HL-60 (cell line): ENCODE measurements at regions not wholly inside any gene's neighbourhood (a gene's known extent, or its start where the extent isn't known, plus 50 kb on each side); places are given as distances from the start of the nearest gene placed in this dataset.

Experiments used
- DNase-seq, 2 experiments: peaks; one replicate each; pipeline ENCODE4 v3.0.0-alpha.2; 2010 to 2020; ENCODE audit warnings: low read depth in 1 of 2, low spot score in 1 of 2
- H3K27ac ChIP-seq: fragments of 250-450 bp; sonication (Bioruptor Pico); replicated peaks from 2 replicates; pipeline ENCODE4 v1.5.1; 2020; ENCODE audit warnings: mild to moderate bottlenecking, moderate library complexity
- H3K27me3 ChIP-seq: fragments of 250-450 bp; sonication (Bioruptor Pico); 2 replicates; pipeline ENCODE4 v1.5.1; 2021; ENCODE audit warnings: mild to moderate bottlenecking, moderate library complexity; ENCODE audit not compliant: insufficient read depth, poor library complexity, severe bottlenecking
- H3K4me3 ChIP-seq: replicated peaks from 2 replicates; pipeline ENCODE4 v1.5.1; 2011; ENCODE audit warnings: mild to moderate bottlenecking, control low read depth, low read length; ENCODE audit not compliant: insufficient read depth
- CTCF ChIP-seq: IDR thresholded peaks from one replicate; pipeline ENCODE4 v1.5.1; 2011; ENCODE audit warnings: low read length, control low read depth, inconsistent platforms; ENCODE audit not compliant: insufficient read depth
- GABPA ChIP-seq: IDR thresholded peaks from 2 replicates; pipeline ENCODE4 v1.6.1; 2012; ENCODE audit warnings: low read depth
- POLR2AphosphoS5 ChIP-seq: IDR thresholded peaks from 2 replicates; pipeline ENCODE4 v1.6.1; 2012; ENCODE audit warnings: low read depth
- REST ChIP-seq: IDR thresholded peaks from 2 replicates; pipeline ENCODE4 v1.6.1; 2012; ENCODE audit warnings: low read depth; ENCODE audit not compliant: insufficient replicate concordance
- SPI1 ChIP-seq: IDR thresholded peaks from 2 replicates; pipeline ENCODE4 v1.6.1; 2012; ENCODE audit warnings: low read depth, mild to moderate bottlenecking, borderline replicate concordance

GRCh38 chr5:106759152-106759551 is 911.6 kb downstream of the EFNA5 start:
- no peak for DNase-seq
- TF ChIP-seq REST (no peak), GABPA (no peak), CTCF (no peak), POLR2AphosphoS5 (no peak), SPI1 (no peak)
- Histone ChIP-seq H3K27me3 (no peaks in the 10 kb centered on the region), H3K4me3 (no peak overlapping the region), H3K27ac (no peak overlapping the region)

GRCh38 chr5:106757672-106758071 is 913.1 kb downstream of the EFNA5 start:
- no peak for DNase-seq
- no peak for TF ChIP-seq SPI1
- no peak for TF ChIP-seq REST
- TF ChIP-seq CTCF: no peak
- no peak for TF ChIP-seq GABPA
- no peak for TF ChIP-seq POLR2AphosphoS5
- no peak overlapping the region for H3K27ac ChIP-seq
- H3K27me3 ChIP-seq: no peaks in the 10 kb centered on the region
- H3K4me3 ChIP-seq: no peak overlapping the region

GRCh38 chr5:106755789-106756188 is 914.9 kb downstream of the EFNA5 start:
- Histone ChIP-seq H3K27me3 (no peaks in the 10 kb centered on the region), H3K4me3 (no peak overlapping the region), H3K27ac (no peak overlapping the region)
- no peak for TF ChIP-seq SPI1
- no peak for TF ChIP-seq REST
- TF ChIP-seq GABPA: no peak
- TF ChIP-seq CTCF: no peak
- TF ChIP-seq POLR2AphosphoS5: no peak
- DNase-seq: no peak
